ENCODE measurements at regions not wholly inside any gene's neighbourhood (a gene's known extent, or its start where the extent isn't known, plus 50 kb on each side); places are given as distances from the start of the nearest gene placed in this dataset.

GRCh38 chr4:189502841-189503435, 437.7 kb upstream of the FRG1 start:
- Histone ChIP-seq H3K9me3 (peaks cover 0 to 9% (median 0%) of the 10 kb centered on the region in 11 donors), H3K4me3 (no peak overlapping the region), H3K27ac (no peak overlapping the region), H3K27me3 (peaks cover 0 to 8% (median 0%) of the 10 kb centered on the region in 7 donors), H3K36me3 (no peaks in the 10 kb centered on the region), H3K4me1 (no peaks in the 10 kb centered on the region)
- TF ChIP-seq CTCF (IDR thresholded peaks at IDR 0.05): no peak
- intact Hi-C loops (cut with DNase I): no loop called here
- no peak for DNase-seq
- ATAC-seq: no peak
- WGBS, 2 donors: 79 to 81% methylated on average over 12 of the region's 12 CpGs

GRCh38 chr4:189504220-189504619, 436.5 kb upstream of the FRG1 start:
- no peaks in the 10 kb centered on the region for H3K4me1 ChIP-seq
- WGBS, 2 donors: 38 to 54% methylated on average over 2 of the region's 2 CpGs

GRCh38 chr4:189505380-189505779, 435.3 kb upstream of the FRG1 start:
- Histone ChIP-seq H3K4me3 (no peak overlapping the region), H3K9me3 (peaks cover 0 to 6% (median 0%) of the 10 kb centered on the region in 11 donors), H3K4me1 (no peaks in the 10 kb centered on the region), H3K27me3 (no peaks in the 10 kb centered on the region), H3K36me3 (no peaks in the 10 kb centered on the region), H3K27ac (no peak overlapping the region)
- 97 to 98% methylated on average over 3 of the region's 3 CpGs for WGBS, 2 donors
- intact Hi-C loops (cut with DNase I): no loop called here
- ATAC-seq (no peak), DNase-seq (no peak)
- no peak for TF ChIP-seq CTCF (IDR thresholded peaks at IDR 0.05)

More at GRCh38 chr4:189504220-189504619, 436.5 kb upstream of the FRG1 start:
- intact Hi-C loops (cut with DNase I): no loop called here
- no peak overlapping the region for H3K27ac ChIP-seq
- H3K9me3 ChIP-seq: peaks cover 0 to 9% (median 0%) of the 10 kb centered on the region in 11 donors
- no peak for ATAC-seq
- H3K27me3 ChIP-seq: peaks cover 0 to 5% (median 0%) of the 10 kb centered on the region in 7 donors
- H3K4me3 ChIP-seq: no peak overlapping the region
- DNase-seq: no peak
- no peak for TF ChIP-seq CTCF (IDR thresholded peaks at IDR 0.05)
- H3K36me3 ChIP-seq: no peaks in the 10 kb centered on the region

- ATAC-seq: no peak
- WGBS, 2 donors: 75 to 81% methylated on average over 10 of the region's 10 CpGs
- Histone ChIP-seq H3K4me3 (no peak overlapping the region), H3K9me3 (peaks cover 0 to 9% (median 0%) of the 10 kb centered on the region in 11 donors), H3K27me3 (no peaks in the 10 kb centered on the region), H3K27ac (no peak overlapping the region), H3K36me3 (no peaks in the 10 kb centered on the region), H3K4me1 (no peaks in the 10 kb centered on the region)
- intact Hi-C loops (cut with DNase I): no loop called here
- DNase-seq: no peak
- TF ChIP-seq CTCF (IDR thresholded peaks at IDR 0.05): no peak
Observed at GRCh38 chr4:189506080-189506479, 434.6 kb upstream of the FRG1 start.
